NCI-H226 (cell line): ENCODE measurements at regions not wholly inside any gene's neighbourhood (a gene's known extent, or its start where the extent isn't known, plus 50 kb on each side); places are given as distances from the start of the nearest gene placed in this dataset.

ENCODE experiments used
- DNase-seq: peaks from one replicate; pipeline ENCODE4 v3.0.0-alpha.2; 2015

DNA sequence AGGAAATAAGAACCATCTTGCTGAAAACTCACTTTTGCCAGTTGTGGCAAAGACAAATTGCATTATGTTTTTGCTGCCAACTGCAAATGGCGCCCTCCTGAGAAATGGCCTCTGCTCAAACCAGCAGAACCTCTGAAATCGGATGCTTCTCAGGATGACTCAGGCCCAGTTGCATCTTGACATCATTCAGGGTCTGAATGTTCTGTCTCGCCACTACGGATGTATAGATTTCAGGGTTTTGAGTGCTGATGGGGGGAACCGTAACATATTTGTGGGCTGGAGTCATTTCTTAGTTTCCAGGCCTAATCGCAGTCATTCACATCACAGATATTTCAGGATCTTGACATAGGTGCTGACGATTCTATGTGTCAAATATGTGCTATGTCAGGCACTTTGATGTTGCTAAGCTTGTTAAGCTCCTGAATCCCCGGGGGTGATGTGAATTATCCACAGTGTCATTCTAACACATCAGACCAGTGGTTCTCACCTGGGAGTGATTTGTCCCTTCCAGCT, 207.1 kb downstream of the NFATC2 start:
- DNase-seq = peak; percentile 98

DNA sequence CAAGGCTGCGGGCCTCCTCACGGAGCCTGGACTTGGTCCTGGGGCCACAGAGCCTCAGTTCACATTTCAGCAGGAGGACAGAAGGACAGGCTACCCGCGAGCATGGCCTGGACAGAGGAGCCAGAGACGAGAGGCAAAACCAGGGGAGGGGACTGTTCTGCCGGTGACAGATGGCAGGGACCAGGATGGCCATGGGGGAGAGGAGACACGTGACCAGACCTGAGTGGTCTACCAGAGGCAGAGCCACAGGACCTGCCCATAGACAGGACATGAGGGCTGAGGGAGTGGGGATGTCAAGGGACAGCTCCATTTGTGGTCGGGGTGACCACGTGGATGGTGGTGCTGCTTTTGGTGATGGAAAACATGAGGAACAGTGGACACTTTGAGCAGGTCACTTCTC, 207.9 kb downstream of the NFATC2 start:
- no peak for DNase-seq

DNA sequence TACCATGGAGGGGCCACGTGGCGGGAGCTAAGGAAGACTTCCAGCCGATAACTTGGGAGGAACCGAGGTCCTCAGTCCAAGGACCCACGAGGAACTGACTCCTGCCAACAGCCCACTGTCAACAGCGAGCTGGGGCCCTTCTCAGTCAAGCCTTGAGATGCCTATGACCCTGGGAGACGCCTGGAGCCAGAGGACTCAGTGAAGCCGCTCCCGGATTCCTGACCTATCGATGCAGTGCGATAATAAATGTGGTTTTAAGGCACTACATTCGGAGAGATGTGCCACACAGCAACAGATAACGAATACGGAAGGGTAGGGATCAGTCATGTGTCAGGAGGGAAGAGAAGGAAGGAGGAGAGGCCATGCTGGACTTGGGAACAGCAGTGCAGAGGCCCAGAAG, 208.5 kb downstream of the NFATC2 start:
- no peak for DNase-seq

DNA sequence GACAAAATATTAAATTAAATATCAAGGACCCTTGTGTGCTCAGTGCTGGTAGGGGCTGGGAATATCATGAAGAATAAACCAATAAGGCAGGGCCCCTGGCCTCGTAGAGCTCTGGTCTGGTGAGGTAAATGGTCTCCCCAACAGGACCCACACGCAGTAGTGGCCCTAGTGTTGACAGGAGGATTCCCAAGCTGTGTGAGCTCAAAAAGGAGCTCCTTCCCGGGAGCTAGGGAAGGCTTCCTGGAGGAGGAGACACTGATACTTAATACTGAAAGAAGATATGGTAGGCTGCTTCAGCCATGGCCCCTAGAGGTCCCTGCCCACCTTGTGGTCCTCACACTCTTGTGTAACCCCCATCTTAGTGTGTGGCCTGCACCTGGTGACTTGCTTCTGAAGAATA, 209.1 kb downstream of the NFATC2 start:
- DNase-seq = no peak

DNA sequence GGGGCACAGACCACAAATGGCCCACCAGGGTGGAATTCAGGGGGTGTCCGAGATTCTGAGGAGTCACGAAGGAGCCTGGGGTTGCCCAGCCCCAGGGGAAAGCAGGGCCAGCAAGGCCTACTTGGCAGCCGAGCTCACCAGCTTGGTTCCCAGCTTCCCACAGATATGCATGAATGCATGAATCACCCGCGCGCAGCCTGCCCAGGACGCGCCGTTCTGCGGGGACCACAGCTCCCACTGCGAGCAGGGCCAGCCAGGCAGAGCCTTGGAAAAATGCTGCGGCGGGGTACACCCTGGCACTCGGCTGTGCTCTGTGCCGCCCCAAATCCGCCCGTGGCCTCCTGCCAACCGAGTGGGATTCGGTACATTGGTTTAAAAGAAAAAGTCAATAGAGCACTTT, 211.0 kb downstream of the NFATC2 start:
- DNase-seq = no peak

DNA sequence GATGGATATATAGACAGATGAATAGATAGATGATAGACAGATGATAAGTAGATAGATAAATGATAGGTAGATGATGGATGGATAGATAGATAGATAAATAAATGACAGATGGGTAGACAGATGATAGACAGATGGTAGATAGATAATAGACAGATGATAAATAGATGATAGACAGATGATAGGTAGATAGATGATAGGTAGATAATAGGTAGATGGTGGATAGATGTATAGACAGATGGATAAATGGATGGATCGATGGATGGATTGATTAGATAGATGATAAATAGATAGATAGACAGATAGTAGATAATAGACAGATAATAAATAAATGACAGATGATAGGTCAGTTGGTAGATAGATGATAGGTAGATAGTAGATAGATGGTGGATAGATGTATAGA, 212.7 kb downstream of the NFATC2 start:
- DNase-seq = no peak

DNA sequence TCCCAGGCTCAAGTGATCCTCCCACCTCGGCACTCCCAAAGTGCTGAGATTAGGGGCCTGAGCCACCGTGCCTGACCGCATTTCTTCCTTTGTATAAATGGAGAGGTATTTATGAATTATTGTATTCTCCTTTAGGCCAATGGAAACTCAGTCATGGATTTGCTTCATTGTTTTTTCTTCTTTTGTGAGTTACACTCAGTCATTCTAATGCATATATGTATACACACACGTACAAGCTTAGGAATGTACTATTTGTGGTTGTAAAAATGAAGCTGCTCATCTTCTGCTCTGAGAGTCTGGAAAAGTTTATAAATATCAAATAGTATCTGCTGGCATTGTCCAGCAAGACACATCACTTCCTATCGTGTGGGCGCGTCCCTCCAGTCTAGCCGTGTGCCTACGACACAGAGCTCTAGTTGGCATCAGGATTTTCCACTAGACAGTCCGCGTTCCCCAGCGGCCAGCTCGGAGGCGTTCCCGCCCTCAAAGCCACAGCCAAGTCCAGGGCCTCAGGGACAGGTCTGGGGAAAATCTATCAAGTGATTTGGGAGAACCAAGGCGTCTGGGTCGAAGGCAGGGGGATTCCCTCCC, 215.2 kb downstream of the NFATC2 start:
- DNase-seq = no peak

DNA sequence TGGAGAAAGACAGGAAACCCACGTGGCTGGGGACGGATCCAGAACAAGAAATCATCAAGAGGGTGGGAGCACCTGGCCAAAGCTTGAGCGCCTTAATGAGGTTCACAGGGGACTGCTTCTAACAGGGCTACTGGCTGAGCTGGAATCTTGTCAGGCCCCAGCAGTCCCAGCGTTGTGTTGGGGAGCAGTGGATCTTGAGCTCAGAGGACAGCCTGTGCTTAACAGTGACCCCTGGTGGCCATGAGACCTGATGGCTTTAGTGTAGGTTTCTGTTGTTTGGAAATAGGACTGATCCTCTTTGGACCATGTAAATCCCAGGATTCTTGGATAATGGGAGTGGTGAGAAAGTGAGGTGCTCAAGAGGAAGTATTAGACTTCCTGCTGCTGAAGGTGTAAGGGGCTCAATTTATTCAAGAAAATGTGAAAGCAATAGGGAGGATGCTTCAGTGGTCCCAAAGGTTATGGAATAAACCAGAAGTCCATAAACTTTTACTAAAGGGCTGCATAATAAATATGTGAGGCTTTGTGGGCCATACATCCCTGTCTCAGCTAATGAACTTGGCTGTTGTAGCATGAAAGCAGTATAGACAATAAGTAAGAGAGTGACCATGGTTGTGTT, 216.2 kb downstream of the NFATC2 start:
- no peak for DNase-seq

DNA sequence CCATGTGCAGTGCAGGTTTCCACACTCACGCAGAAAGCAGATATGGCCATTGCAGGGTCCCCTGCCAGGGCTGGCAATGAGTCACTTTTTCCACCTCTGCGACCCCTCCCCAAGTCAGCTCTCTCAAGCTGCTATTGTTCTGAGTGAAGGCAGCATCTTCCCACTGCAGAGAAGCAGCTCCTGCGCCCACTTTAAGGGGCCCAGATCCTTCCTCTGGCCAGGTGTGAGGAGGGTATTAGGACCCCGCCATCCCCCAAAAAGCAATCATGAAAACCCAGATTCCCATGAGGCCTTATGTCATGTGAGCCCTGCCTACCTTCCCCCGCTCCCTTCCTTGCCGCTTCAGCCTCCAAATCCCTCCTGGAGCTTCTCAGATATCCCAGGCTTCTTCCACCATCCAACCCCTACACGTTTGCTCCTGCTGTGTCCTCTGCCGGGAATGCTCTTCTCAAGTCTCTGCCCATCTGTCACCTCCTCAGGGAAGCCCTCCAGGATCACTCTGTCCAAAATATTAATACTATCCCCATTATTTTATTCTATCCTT, 220.3 kb downstream of the NFATC2 start:
- DNase-seq = no peak

DNA sequence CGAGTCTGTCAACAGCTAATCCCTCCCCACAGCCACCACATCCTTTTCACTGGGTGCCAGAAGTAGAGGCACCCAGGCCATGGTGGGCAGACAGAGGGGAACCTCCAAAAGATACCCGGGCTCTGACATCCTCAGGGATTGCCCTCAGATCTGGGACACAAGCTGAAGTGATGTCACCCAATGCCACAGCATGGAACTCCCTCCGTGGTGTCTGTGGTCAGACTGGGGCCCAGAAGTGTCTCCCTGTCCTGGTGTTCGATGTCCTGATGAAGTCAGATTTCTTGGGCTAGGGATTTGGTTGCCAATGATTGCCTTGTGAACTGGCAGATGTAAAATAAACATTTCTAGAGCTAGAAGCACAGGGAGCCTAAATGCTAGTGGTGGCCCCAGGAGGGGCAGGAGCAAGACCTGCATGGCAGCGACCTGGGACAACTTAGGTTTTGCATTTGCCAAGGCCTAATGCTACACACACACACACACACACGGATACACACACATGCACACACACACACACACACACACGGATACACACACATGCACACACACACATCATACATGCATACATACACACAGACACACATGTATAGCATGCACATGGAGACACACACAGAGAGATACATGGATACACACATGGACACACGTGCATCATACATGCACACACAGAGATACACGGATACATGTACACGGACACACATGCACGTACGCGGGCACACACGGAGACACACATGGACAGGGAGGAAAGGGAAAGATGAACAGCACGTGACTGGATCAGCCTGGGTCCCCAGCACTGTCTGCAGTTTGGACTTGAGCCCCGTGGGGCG, 221.0 kb downstream of the NFATC2 start:
- DNase-seq = no peak

DNA sequence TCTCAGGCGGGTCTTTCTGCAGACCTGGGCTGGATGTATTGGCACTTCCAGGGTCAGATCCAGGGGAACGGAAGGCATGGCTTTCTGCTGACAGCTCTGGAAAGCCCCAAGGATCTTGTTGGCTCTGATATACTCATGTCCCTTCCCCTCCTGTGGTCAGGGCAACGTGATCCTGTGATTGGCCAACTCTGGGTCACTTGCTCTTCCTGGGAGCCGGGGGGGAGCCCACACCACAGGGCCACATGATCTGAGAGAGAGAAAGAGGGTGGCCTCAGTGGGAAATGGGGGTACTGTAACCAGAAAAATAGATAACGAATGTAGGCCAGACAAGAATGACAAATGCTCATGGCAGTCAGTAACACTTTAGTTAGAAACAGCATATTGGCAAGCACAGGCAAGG, 223.0 kb downstream of the NFATC2 start:
- no peak for DNase-seq

DNA sequence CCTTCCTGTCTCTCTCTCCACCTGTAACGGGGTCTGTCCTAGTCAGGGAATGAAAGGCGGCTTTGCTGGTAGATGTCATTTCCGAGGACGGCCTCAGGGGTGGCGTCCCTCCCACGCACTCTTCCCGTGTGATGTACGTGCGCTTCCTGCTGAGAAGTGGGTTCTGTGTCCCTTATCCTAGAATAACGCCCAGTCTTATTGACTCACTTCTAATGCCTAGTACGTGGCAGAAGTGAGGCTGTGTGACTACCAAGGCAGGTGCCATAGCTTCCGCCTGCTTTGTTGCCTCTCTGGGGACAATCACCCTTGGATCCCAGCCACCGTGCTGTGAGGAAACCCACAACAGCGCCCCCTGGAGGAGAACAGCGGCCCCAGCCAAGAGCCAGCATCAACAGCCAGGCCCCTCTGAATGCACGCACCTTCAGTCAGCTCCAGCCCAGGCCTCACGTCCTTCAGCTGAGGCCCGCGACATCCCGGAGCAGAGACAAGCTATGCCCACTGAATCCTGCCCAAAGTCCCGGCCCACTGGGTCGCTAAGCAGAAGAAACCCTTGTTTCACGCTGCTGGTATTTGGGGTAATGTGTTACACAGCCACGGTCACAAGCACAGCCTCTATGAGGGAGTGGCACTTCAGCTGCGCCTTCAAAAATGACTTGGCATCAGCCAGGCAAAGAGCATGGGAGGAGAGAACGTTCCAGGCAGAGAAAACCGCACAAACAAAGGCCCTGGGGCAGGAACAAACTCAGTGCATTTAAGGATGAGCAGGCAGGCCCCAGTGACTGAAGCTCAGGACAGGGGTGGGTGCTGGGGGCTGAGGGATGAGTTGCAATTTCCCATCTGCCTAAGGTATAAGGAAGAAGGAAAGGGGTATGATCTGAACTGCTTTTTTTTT, 224.2 kb downstream of the NFATC2 start:
- DNase-seq = no peak

DNA sequence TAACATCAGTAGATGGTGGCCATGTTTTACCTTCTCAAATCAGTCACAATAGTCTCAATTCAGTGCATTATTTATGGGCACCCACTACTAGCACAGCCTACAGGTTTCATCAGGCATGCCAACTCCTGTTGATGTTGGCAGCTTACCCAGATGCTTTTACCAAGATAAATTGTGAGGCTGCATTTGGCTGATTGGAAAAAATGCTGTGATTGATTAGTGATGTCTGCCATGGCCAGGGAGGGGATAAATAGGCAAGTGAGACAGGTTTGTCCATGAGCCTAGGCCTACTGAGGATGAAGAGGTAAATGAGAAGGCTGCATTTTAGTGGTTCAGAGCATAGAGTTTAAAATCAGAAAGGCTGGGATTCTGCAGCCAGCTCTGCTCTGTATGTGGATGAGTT, 227.1 kb downstream of the NFATC2 start:
- DNase-seq = no peak

DNA sequence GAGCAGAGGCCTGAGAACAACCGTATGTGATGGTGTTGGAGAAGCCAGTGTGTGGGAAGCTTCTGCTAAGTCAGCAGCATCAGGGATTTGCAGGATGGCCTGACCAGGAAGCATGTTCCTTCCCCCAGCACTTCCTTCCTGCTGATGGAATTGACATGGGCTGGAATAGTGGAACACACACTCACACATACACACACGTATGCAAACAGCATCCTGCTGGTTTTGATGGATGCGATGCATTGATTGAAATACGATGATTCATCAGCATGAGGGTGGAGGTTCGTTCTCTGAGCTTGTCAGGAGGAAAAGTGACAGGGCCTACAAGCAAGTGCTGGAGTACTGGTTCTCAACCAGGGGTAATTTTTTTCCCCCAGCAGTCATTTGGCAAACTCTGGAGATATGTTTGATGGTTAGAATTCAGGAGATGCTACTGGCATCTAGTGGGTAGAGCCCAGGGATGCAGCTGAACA, 229.1 kb downstream of the NFATC2 start:
- no peak for DNase-seq

DNA sequence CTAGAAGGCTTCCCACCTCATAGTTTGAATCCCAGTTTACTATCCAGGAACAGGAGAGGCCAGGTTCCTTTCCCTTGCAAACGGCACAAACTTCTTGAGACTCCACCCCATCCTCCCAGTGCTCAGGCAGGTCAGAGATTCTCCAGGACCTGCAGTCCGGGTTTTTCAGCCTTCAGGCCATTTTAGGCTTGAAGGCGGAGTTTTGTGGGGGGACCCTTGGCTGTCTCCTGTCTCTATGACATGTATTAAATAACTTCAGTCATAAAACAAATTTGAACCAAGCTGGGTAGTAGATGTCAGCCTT, 230.1 kb downstream of the NFATC2 start:
- DNase-seq = no peak

DNA sequence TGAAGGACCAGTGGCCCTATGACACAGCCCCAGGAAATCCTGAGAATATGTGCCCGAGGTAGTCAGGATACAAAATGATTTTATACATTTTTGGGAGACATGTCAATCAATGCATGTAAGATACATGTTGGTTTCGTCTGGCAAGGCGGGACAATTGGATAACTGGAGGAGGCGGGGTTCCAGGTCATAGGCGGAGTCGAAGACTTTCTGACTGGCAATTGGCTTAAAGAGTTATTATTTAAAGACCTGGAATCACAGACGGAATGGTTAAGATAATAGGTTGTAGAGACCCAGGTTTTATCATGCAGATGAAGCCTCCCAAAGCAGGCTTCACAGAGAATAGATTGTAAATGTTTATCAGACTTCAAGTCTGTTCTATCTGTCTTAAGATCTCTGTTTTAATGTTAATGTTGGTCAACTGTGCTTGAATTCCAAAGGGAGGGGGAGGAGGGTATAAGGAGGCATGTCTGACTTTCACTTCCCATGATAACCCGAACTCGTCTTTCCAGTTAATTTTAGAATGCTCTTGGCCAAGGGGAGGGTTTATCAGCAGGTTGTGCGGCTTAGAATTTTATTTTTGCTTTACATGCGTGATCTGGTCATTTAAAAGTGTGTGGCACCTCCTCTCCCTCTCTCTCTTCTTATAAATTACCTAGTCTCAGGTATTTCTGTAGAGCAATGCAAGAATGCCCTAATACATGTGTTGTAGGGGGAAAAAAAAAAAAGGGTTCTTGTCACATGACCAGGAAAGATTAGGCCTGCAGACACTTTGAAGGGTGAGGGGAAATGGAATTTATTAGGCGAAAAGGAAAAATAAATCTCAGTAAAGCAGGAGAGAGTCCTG, 230.7 kb downstream of the NFATC2 start:
- DNase-seq = no peak

DNA sequence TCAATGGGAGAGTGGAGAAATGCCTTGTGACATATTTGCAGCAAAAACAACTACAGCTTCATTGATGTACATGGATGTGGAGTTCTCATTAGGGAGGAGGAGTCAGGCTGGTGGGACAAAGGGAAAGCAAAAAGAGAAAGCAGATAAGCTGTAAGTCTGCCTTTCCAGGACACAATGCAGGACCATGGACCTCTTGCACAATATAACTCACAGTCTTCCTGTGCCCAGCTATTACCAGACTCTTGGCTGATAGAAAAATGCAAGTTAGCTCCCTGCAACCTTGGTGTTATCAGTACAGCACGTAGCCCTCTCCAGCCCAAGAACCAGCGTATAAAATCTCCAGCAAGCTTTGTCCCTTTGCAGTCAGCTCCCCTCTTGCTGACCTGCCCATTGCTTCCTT, 232.3 kb downstream of the NFATC2 start:
- no peak for DNase-seq

DNA sequence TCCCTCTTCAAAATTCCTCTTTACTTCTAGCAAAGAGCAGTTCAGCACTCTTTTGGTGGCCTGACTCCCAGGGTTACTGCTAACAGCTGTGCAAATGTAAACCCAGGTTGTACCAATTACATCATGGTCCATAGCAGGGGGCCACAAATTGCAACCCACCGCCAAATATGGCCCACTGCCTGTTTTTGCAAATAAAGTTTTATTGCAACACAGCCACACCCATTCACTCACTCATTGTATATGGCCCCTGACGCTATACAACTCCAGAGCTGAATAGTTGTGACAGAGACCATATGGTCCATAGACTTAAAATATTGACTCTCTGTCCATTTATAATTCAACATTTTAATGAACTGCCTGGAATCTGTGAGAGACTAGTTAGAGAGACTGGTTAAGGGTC, 233.4 kb downstream of the NFATC2 start:
- no peak for DNase-seq

DNA sequence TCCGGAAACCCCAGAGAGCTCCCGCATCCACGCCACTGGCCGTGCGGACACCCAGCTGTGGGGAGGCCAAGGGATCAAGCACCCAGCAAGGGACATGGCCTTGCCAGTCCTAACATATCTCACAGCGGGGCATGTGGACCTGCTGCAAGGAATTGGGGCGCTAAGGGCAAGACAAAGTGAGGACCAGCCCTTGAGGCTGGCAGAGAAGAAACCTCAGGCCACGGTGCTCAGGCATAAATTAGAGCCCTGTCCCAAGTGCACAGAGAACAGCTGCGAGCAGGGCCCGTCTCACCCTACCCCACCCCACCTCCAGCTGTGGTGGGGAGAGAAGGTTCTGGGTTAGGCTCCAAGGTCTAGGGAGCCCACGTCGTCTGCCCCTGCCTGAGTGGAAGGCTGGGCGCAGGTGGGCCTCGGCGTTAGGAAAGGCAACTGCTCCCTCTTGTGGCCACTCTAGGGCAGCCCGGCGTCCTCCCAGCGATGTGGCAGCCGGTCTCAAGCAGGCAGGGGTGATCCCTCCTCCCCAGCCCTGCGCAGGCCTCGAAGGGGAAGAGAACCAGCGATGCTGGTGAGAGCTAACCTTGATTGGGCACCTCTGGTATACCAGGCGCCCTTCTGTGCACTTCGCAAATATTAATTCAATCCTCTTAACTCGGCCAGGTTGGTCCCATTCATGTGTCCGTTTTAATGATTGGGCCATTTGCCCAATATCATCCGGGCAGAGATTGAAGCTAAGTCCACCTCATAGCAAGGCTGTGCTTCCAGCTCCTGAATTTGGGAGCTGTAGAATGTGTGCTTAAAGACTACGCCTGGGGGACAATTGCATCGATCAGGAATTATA, 235.8 kb downstream of the NFATC2 start:
- peak; percentile 56 for DNase-seq

DNA sequence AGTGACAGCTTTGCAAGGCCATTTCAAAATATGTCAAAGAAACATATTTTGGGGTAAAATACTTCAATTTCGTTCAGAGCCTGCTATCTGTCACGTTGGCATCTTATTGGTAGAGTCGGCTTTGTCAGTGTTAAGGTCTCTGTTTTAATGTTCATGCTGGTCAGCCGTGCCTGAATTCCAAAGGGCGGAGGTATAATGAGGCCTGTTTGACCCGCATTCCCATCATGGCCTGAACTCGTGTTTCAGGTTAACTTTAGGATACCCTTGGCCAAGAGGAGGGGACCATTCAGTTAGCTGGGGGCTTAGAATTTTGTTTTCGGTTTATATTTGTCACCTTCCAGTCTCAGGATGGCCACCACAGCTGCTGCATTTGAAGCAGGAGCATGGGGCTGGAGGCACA, 236.4 kb downstream of the NFATC2 start:
- no peak for DNase-seq
